ENCODE measurements at regions not wholly inside any gene's neighbourhood (a gene's known extent, or its start where the extent isn't known, plus 50 kb on each side); places are given as distances from the start of the nearest gene placed in this dataset.

- TF ChIP-seq, protein P1, sequence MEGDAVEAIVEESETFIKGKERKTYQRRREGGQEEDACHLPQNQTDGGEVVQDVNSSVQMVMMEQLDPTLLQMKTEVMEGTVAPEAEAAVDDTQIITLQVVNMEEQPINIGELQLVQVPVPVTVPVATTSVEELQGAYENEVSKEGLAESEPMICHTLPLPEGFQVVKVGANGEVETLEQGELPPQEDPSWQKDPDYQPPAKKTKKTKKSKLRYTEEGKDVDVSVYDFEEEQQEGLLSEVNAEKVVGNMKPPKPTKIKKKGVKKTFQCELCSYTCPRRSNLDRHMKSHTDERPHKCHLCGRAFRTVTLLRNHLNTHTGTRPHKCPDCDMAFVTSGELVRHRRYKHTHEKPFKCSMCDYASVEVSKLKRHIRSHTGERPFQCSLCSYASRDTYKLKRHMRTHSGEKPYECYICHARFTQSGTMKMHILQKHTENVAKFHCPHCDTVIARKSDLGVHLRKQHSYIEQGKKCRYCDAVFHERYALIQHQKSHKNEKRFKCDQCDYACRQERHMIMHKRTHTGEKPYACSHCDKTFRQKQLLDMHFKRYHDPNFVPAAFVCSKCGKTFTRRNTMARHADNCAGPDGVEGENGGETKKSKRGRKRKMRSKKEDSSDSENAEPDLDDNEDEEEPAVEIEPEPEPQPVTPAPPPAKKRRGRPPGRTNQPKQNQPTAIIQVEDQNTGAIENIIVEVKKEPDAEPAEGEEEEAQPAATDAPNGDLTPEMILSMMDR (IDR thresholded peaks at IDR 0.05 in 8 of 11, conservative IDR thresholded peaks at IDR 0.05 in 3 of 11), result no peak
- no peak for TF ChIP-seq POLR2A (IDR thresholded peaks at IDR 0.05)
Observed at GRCh38 chr4:18675586-18676525, 654.3 kb upstream of the LCORL start.
